ENCODE measurements at regions not wholly inside any gene's neighbourhood (a gene's known extent, or its start where the extent isn't known, plus 50 kb on each side); places are given as distances from the start of the nearest gene placed in this dataset.

DNA sequence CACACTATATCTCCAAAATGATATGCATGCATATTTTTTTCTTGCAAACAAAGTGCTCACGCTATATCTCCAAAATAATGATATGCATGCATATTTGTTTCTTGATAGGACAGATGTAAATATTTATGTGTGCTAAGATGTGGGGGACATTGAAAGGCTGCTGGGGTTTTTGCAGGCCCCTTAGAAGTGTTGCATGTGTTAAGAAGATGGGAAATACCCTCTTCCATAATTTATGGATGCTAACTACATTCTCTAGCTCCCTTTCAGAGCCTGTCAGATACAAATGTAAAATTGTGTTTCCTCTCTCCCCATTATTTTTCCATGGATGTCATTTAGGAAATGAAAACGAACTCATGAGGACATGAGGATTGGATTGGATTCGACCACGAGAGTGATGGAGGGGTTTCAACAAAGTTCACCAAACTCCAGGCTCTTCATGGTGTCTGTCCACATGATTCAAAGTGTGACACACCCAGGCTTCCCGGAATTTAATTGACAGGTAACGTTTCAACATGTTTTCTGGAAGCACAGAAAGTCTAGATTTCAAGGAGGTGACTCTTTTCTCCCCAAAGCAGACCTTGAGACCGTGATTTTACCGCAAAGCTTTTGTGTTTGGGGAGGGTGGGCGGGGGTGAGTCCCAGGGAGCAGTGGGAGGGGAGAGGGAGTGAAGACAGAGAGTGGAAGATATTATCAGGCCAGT lies 94.4 kb upstream of the CD99 start:
- WGBS, 2 experiments (ENCODE audit: extremely low coverage in 1 of 2, insufficient coverage in 1 of 2, insufficient read length in 1 of 2, insufficient replicate concordance in 2 of 2, low coverage in 1 of 2, low lambda C conversion rate in 2 of 2, missing lambda C conversion rate in 1 of 2), result 80% methylated on average over 6 of the region's 9 CpGs; no CpG with 5 or more reads in 1 of the 2 experiments
- H3K23me2 ChIP-seq (ENCODE audit: low read depth, low read length), result no peaks in the 10 kb centered on the region
- no peak overlapping the region for H2BK20ac ChIP-seq (ENCODE audit: low read length)
- H4K20me1 ChIP-seq (replicated peaks in 1 of 2; ENCODE audit: control insufficient read depth in 1 of 2, insufficient read depth in 2 of 2, low read length in 2 of 2), result no peaks in the 10 kb centered on the region
- H3K23ac ChIP-seq (ENCODE audit: insufficient read length), result no peak overlapping the region
- H2BK5ac ChIP-seq (ENCODE audit: low read depth, low read length), result no peak overlapping the region
- no peak overlapping the region for H3K56ac ChIP-seq (replicated peaks; ENCODE audit: insufficient read length, low read depth, low read length)
- peaks cover 0 to 5% (median 2%) of the 10 kb centered on the region in 4 experiments; a peak in 3 of 7 replicates for H3K4me1 ChIP-seq (replicated peaks in 1 of 4; ENCODE audit: control insufficient read depth in 3 of 4, insufficient read depth in 4 of 4, low read length in 3 of 4)
- H3K27ac ChIP-seq (ENCODE audit: low read depth, low read length), result no peak overlapping the region
- POLR2A ChIA-PET (ENCODE audit: partially characterized antibody), result no interaction called here
- H2AK5ac ChIP-seq (ENCODE audit: low read depth, low read length), result no peak overlapping the region
- FAIRE-seq, result no peak
- H3K18ac ChIP-seq (ENCODE audit: extremely low read depth, low read length), result no peak overlapping the region
- H2BK15ac ChIP-seq (ENCODE audit: low read length), result no peak overlapping the region
- no peaks in the 10 kb centered on the region for H3K79me2 ChIP-seq (ENCODE audit: control insufficient read depth in 1 of 2, insufficient read depth in 2 of 2, low read length in 2 of 2)
- H3K4ac ChIP-seq (replicated peaks; ENCODE audit: insufficient read length, low read depth, low read length), result no peak overlapping the region
- H3K79me1 ChIP-seq (ENCODE audit: low read depth, low read length), result no peaks in the 10 kb centered on the region
- no peak overlapping the region for H3K9ac ChIP-seq (replicated peaks in 1 of 4; ENCODE audit: extremely low read depth in 1 of 4, low read depth in 3 of 4, low read length in 3 of 4)
- no peak overlapping the region for H2AFZ ChIP-seq (ENCODE audit: low read length)
- CTCF ChIA-PET (ENCODE audit: partially characterized antibody), result no interaction called here
- no peak overlapping the region for H4K8ac ChIP-seq (ENCODE audit: extremely low read depth, insufficient read depth, low read length)
- H3K4me2 ChIP-seq (ENCODE audit: insufficient read depth in 1 of 2, low read depth in 2 of 2, low read length in 2 of 2), result no peak overlapping the region
- no peaks in the 10 kb centered on the region for H3K9me3 ChIP-seq (ENCODE audit: insufficient read depth in 2 of 2, low read depth in 1 of 2, low read length in 1 of 2)
- no peak for DNase-seq (ENCODE audit: low read depth in 1 of 2, low spot score in 2 of 2)
- H4K91ac ChIP-seq (replicated peaks; ENCODE audit: insufficient read length, low read length), result no peak overlapping the region
- H4K5ac ChIP-seq (ENCODE audit: insufficient read length, low read depth, low read length), result no peak overlapping the region
- H3K14ac ChIP-seq (ENCODE audit: insufficient read length), result no peak overlapping the region
- H2BK120ac ChIP-seq (replicated peaks; ENCODE audit: low read depth, low read length), result no peak overlapping the region
- no peaks in the 10 kb centered on the region for H3K36me3 ChIP-seq (ENCODE audit: control insufficient read depth in 2 of 4, insufficient read depth in 4 of 4, low read length in 3 of 4)
- H2BK12ac ChIP-seq (ENCODE audit: low read depth, low read length), result no peak overlapping the region
- no peaks in the 10 kb centered on the region for H3K27me3 ChIP-seq (replicated peaks in 1 of 4; ENCODE audit: control insufficient read depth in 3 of 4, extremely low read depth in 1 of 4, insufficient read depth in 3 of 4, low read length in 3 of 4)
- no peak overlapping the region for H3K4me3 ChIP-seq (ENCODE audit: extremely low read depth in 1 of 4, insufficient read depth in 2 of 4, low read depth in 3 of 4, low read length in 4 of 4)
- TF ChIP-seq NRF1 (IDR thresholded peaks at IDR 0.05; ENCODE audit: low read depth, low read length), result no peak
- TF ChIP-seq POLR2A (IDR thresholded peaks at IDR 0.05; ENCODE audit: control extremely low read depth in 1 of 2, low read depth in 2 of 2, low read length in 2 of 2), result no peak
- no peak for TF ChIP-seq SRF (IDR thresholded peaks at IDR 0.05; ENCODE audit: low read depth, low read length)
- no peak for TF ChIP-seq CEBPB (IDR thresholded peaks at IDR 0.05; ENCODE audit: low read depth, low read length)
